H54 (cell line): ENCODE measurements at regions not wholly inside any gene's neighbourhood (a gene's known extent, or its start where the extent isn't known, plus 50 kb on each side); places are given as distances from the start of the nearest gene placed in this dataset.

ENCODE experiments used
- DNase-seq: peaks from one replicate; pipeline ENCODE4 v3.0.0; 2011; ENCODE audit warnings: low spot score, mixed read lengths; ENCODE audit not compliant: insufficient read length
- FAIRE-seq: peaks from 3 replicates; lab custom pipeline; 2011; peaks lifted over from hg19 to GRCh38; lab: Jason Lieb, UNC
- POLR2A ChIP-seq: IDR thresholded peaks from 2 replicates; pipeline ENCODE4 v1.6.1; 2011; ENCODE audit warnings: low read depth, mild to moderate bottlenecking, low read length

DNA sequence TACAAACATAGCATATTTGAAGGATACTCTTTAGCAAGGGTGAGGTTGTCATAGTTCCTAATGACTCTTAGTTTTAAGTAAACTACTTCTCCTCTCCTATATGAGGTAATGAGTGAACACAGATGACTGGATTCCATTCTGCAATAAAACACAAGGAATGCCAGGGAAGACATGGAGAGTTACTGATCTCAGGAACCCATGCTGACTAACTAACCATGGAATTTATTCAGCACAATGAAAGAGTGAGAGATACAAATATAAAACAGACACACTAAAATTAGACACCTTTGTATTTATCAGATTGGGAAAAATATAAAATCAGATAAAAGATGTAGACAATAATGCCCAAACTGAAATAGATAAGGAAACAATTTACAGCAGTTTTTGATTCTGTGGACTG lies 1525.9 kb upstream of the SLC10A2 start:
- peak; percentile 78 for FAIRE-seq
- TF ChIP-seq POLR2A: no peak
- DNase-seq: no peak

GRCh38 chr13:104586051-104586746 lies 1520.0 kb upstream of the SLC10A2 start:
- no peak for TF ChIP-seq POLR2A
- peak; percentile 13 for DNase-seq
- peak; percentile 96 for FAIRE-seq

DNA sequence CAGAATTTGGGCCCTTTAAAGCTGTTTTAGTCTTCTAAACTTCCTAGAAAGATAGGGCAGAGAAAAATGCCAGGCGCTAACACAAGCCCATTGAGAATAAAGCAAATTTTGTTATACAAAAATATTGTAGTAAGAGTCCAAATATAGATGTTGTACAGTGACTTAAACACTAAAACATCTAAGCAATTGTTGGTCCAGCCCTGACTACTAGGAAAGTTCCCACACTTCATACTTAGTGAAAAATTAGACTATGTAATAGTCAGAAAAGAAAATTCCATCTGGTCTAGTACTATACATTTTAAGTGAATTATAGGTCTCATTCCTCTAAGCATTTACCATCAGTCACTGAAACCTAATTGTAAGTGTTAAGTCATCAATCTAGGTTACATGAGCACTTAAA lies 1518.3 kb upstream of the SLC10A2 start:
- TF ChIP-seq POLR2A: no peak
- FAIRE-seq: no peak
- no peak for DNase-seq

DNA sequence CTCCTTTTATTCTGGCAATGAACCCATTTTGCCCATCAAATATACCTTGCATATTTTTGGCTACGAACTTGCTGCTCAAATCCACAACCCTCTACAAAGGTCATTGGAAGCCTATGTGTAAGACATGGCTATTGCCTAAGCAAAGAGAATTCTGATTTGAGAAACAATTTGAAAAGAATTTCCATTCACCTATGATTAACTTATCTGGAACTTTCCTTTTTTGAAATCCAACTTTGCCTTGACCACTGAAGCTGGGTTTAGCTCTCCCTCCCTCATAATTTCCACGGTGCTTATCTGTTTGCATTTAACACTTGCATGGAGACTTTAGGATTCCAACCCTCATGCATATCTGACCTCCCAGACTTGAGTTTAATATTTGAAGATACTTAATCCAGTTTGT lies 1514.7 kb upstream of the SLC10A2 start:
- no peak for FAIRE-seq
- no peak for DNase-seq
- TF ChIP-seq POLR2A: no peak

DNA sequence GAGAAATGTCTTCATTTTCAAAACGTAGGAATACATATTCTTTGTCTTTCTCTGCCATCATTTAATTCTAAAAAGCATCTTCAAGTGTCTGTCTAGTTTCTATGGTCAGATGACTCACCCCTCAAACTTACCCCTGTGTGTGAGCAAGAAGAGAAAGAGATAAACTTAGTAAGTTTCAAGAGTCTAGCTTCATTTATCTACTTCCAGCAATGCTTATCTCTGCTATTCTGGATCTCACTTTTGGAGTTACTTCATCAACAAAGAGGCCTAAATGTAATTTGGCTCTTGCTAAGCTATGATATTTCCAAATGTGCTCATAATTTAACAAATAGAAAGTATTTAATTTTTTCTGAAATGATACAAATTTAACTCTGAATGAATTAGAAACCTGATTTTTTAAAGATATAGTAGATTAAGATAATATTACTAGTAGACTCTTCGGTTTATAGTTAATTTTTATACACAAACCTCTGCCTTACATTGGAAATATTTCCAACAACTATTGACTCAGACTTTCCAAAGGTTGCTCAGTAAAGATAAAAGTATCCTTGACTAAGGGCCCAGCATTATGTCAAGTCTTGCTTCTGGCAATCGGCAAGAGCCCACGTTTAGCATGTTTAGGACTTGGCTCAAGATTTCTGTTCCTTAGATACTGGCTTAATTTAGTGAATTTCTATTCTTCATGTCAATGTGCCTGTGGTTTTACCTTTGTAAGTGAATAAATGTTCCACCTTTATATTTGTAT lies 1511.0 kb upstream of the SLC10A2 start:
- TF ChIP-seq POLR2A: no peak
- FAIRE-seq (no peak), DNase-seq (no peak)

- no peak for TF ChIP-seq POLR2A
- no peak for DNase-seq
- FAIRE-seq: no peak
Observed at GRCh38 chr13:104571893-104572229, 1505.6 kb upstream of the SLC10A2 start.

- FAIRE-seq: peak; percentile 99
- no peak for TF ChIP-seq POLR2A
- DNase-seq: peak; percentile 47
Observed at GRCh38 chr13:104571161-104571892, 1505.1 kb upstream of the SLC10A2 start.

DNA sequence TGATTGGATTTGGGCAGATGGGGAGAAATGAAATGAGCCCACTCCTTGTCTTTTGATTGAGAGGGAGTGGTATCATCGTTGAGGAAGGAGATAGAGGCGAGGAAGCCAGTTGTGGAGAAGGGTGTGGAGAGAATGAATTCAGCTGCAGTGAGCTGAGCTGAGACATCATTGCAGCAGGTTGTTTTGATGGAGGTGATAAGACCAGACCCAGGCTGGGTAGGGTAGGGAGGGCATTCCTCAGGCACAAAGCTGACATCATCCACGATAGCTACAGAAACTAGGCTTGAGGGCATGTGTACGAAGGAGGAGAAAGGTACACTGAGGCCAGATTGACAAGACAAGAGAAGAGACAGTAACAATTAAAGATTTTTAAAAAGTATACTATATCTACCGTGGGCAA lies 1500.9 kb upstream of the SLC10A2 start:
- no peak for TF ChIP-seq POLR2A
- no peak for DNase-seq
- no peak for FAIRE-seq

GRCh38 chr13:104565888-104566287 lies 1499.7 kb upstream of the SLC10A2 start:
- TF ChIP-seq POLR2A: no peak
- FAIRE-seq: peak; percentile 20
- no peak for DNase-seq

DNA sequence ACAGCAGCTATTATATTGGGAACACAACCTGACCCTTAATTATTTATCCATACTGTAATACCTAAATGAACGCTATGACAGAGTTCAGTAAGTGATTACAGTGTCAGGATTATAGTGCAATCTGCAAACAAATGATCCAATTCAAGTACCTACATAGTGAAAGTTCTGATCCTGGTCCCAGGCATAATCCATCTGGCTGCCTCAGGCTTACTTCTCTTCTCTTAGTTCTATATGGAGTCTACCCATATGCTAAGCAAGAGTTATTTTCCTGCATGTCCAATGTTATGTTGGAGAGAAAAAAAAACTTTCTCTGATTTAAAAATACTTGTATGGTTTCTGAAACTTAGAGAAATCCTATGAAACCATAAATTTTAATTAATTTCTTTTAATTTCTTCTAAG lies 1487.7 kb upstream of the SLC10A2 start:
- TF ChIP-seq POLR2A: no peak
- DNase-seq (no peak), FAIRE-seq (no peak)

- DNase-seq: no peak
- FAIRE-seq: no peak
- TF ChIP-seq POLR2A: no peak
Observed at GRCh38 chr13:104553186-104553585, 1487.0 kb upstream of the SLC10A2 start.

DNA sequence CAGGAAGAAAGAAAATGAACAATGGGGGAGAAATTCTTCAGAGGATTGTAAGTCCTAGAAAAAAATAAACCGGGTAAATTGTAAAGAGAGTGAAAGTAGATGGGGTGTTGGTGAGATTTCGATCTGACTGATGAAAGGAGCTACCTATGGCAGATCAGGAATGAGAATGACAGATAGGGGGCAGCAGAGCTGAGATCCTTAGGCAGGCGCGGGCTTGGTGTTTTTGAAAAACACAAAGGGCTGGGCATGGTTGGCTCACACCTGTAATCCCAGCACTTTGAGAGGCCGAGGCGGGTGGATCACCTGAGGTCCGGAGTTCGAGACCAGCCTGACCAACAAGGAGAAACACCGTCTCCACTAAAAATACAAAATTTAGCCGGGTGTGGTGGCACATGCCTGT lies 1468.6 kb upstream of the SLC10A2 start:
- peak; percentile 7 for DNase-seq
- FAIRE-seq: peak; percentile 73
- no peak for TF ChIP-seq POLR2A

DNA sequence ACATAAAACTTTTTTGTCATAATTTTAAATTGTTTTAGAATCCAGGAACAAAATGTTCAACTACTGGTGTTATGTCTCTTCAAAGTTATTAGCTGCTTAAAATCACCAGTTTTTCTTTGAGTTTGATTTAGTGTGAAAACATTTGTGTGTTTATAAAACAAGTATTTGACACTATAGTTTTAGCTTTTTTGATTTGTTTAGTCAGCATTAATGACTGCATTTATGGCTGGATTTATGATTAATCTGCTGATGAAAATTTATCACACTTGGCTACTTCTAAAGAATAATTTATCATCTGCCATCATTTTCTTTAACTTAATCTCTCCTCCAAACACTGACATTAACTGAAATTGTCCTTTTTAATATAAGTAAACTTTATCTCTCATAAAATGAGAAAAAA lies 1465.9 kb upstream of the SLC10A2 start:
- no peak for TF ChIP-seq POLR2A
- FAIRE-seq: no peak
- DNase-seq: no peak

GRCh38 chr13:104530741-104531140 lies 1464.5 kb upstream of the SLC10A2 start:
- DNase-seq (no peak), FAIRE-seq (no peak)
- TF ChIP-seq POLR2A: no peak
